MM.1S (cell line): ENCODE measurements at regions not wholly inside any gene's neighbourhood (a gene's known extent, or its start where the extent isn't known, plus 50 kb on each side); places are given as distances from the start of the nearest gene placed in this dataset.
"Not testable (repeated sequence)": the region's sequence is repeated elsewhere in the genome, so short reads cannot be mapped to it uniquely, and the experiment has no call there.

Experiments used
- CTCF ChIP-seq: fragments of 300-600 bp; sonication (generic); IDR thresholded peaks from 2 replicates; pipeline ENCODE4 v1.5.1; 2016; ENCODE audit warnings: antibody characterized with exemption, low read length, mixed read lengths
- EZH2 ChIP-seq: fragments of 300-600 bp; sonication (generic); optimal IDR thresholded peaks from 2 replicates; pipeline ENCODE3; 2017; ENCODE audit warnings: low read depth, mild to moderate bottlenecking, antibody characterized with exemption, low read length, mixed read lengths
- EZH2phosphoT487 ChIP-seq: fragments of 300-600 bp; sonication (generic); IDR thresholded peaks from 2 replicates; pipeline ENCODE4 v1.6.1; 2018; ENCODE audit warnings: antibody characterized with exemption, low read length

GRCh38 chr9:42306625-42307024 is 123.2 kb downstream of the SPATA31A6 start:
- TF ChIP-seq CTCF, EZH2, EZH2phosphoT487: not testable (repeated sequence)
